ENCODE measurements at regions not wholly inside any gene's neighbourhood (a gene's known extent, or its start where the extent isn't known, plus 50 kb on each side); places are given as distances from the start of the nearest gene placed in this dataset.
"Not testable (repeated sequence)": the region's sequence is repeated elsewhere in the genome, so short reads cannot be mapped to it uniquely, and the experiment has no call there.

DNA sequence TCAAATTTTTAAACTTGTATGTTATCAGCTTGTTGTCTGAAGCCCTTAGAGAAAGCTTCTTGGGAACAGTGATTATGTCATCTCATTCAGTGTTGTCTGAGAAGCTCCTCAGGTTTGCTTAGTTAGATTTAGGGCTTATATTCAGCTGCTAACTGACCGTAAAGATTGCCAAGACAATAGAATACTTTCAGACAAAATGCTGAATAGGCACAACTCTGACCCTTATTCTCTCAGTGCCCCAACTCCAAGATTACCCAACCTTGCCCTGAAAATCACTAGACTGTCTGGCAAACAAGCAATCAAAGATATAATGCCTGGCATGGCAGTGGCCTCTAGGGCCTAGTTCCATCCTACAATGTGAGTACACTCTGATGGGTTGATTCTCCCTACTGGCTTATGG is 950.5 kb upstream of the HS3ST1 start:
- no peaks in the 10 kb centered on the region for H3K36me3 Mint-ChIP-seq (ENCODE audit: low read depth)
- H3K27me3 Mint-ChIP-seq (ENCODE audit: insufficient read depth) = no peaks in the 10 kb centered on the region
- peaks cover 51% of the 10 kb centered on the region for H3K9me3 Mint-ChIP-seq
- no peak overlapping the region for H3K27ac Mint-ChIP-seq
- no peak overlapping the region for H3K4me3 Mint-ChIP-seq
- no peak for TF ChIP-seq CTCF (IDR thresholded peaks at IDR 0.05)
- H3K4me1 Mint-ChIP-seq (ENCODE audit: low read depth) = no peaks in the 10 kb centered on the region
- DNase-seq = no peak

- Mint-ChIP-seq H3K27me3 (ENCODE audit: insufficient read depth) (no peaks in the 10 kb centered on the region), H3K36me3 (ENCODE audit: low read depth) (no peaks in the 10 kb centered on the region), H3K27ac (no peak overlapping the region), H3K4me1 (ENCODE audit: low read depth) (no peaks in the 10 kb centered on the region), H3K4me3 (no peak overlapping the region), H3K9me3 (peaks cover 57% of the 10 kb centered on the region)
- DNase-seq = no peak
- no peak for TF ChIP-seq CTCF (IDR thresholded peaks at IDR 0.05)
Observed at GRCh38 chr4:12375805-12376204, 947.1 kb upstream of the HS3ST1 start.

DNA sequence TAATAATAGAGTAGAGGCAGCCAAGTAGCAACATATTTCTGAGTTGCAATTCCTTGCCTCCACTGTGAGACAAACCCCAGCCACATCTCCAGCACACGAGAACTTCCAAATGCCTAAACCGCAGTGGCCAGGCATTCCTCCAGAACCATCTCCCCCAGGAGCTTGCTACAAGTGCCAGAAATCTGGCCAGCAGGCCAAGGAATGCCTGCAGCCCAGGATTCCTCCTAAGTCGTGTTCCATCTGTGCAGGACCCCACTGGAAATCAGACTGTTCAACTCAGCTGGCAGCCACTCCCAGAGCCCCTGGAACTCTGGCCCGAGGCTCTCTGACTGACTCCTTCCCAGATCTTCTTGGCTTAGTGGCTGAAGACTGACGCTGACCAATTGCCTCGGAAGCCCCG is 937.2 kb upstream of the HS3ST1 start:
- H3K27me3 Mint-ChIP-seq (ENCODE audit: insufficient read depth); H3K36me3 Mint-ChIP-seq (ENCODE audit: low read depth); DNase-seq; H3K4me3 Mint-ChIP-seq; H3K4me1 Mint-ChIP-seq (ENCODE audit: low read depth); H3K27ac Mint-ChIP-seq: not testable (repeated sequence)
- peaks cover 19% of the 10 kb centered on the region for H3K9me3 Mint-ChIP-seq

- peaks cover 37% of the 10 kb centered on the region for H3K9me3 Mint-ChIP-seq
- H3K4me1 Mint-ChIP-seq (ENCODE audit: low read depth) = no peaks in the 10 kb centered on the region
Observed at GRCh38 chr4:12360391-12360790, 931.7 kb upstream of the HS3ST1 start.

GRCh38 chr4:12359420-12359819 is 930.7 kb upstream of the HS3ST1 start:
- TF ChIP-seq CTCF (IDR thresholded peaks at IDR 0.05) = no peak
- no peak overlapping the region for H3K27ac Mint-ChIP-seq
- DNase-seq = no peak
- H3K27me3 Mint-ChIP-seq (ENCODE audit: insufficient read depth) = no peaks in the 10 kb centered on the region
- peaks cover 5% of the 10 kb centered on the region; the same call in 1 of the 2 replicates for H3K36me3 Mint-ChIP-seq (ENCODE audit: low read depth)
- H3K4me3 Mint-ChIP-seq = no peak overlapping the region
- no peaks in the 10 kb centered on the region for H3K4me1 Mint-ChIP-seq (ENCODE audit: low read depth)
- H3K9me3 Mint-ChIP-seq = peaks cover 43% of the 10 kb centered on the region

More at GRCh38 chr4:12360391-12360790, 931.7 kb upstream of the HS3ST1 start:
- Mint-ChIP-seq H3K36me3 (ENCODE audit: low read depth) (peaks cover 9% of the 10 kb centered on the region; the same call in 1 of the 2 replicates), H3K4me3 (no peak overlapping the region), H3K27ac (no peak overlapping the region), H3K27me3 (ENCODE audit: insufficient read depth) (peaks cover 1% of the 10 kb centered on the region; the same call in 1 of the 2 replicates)
- no peak for DNase-seq
- TF ChIP-seq CTCF (IDR thresholded peaks at IDR 0.05) = no peak

DNA sequence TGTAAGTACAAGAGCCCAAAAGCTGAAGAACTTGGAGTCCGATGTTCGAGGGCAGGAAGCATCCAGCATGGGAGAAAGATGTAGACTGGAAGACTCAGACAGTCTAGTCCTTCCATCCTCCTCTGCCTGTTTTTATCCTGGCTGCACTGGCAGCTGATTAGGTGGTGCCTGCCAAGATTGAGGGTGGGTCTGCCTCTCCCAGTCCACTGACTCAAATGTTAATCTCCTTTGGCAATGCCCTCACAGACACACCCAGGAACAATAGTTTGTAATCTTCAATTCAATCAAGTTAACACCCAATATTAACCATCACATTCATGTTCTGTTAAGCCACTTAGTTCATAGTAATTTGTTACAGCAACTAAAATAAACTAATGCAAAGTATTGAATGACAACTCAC is 904.4 kb upstream of the HS3ST1 start:
- not testable (repeated sequence) for H3K4me3 Mint-ChIP-seq; H3K36me3 Mint-ChIP-seq (ENCODE audit: low read depth); DNase-seq; H3K4me1 Mint-ChIP-seq (ENCODE audit: low read depth); H3K27ac Mint-ChIP-seq; H3K27me3 Mint-ChIP-seq (ENCODE audit: insufficient read depth)
- H3K9me3 Mint-ChIP-seq = peaks cover 45% of the 10 kb centered on the region

GRCh38 chr4:12324965-12325364 is 896.3 kb upstream of the HS3ST1 start:
- no peaks in the 10 kb centered on the region for H3K27me3 Mint-ChIP-seq (ENCODE audit: insufficient read depth)
- no peak for TF ChIP-seq CTCF (IDR thresholded peaks at IDR 0.05)
- H3K4me1 Mint-ChIP-seq (ENCODE audit: low read depth) = no peaks in the 10 kb centered on the region
- no peak overlapping the region for H3K4me3 Mint-ChIP-seq
- peaks cover 32% of the 10 kb centered on the region for H3K9me3 Mint-ChIP-seq
- no peak for DNase-seq
- no peaks in the 10 kb centered on the region; the same call in 1 of the 2 replicates for H3K36me3 Mint-ChIP-seq (ENCODE audit: low read depth)
- H3K27ac Mint-ChIP-seq = no peak overlapping the region
